Stimulated activated naive CD4-positive, alpha-beta T cell treated with Interleukin-2 at 50 U/mL for 16 hours (primary cell): ENCODE measurements at regions not wholly inside any gene's neighbourhood (a gene's known extent, or its start where the extent isn't known, plus 50 kb on each side); places are given as distances from the start of the nearest gene placed in this dataset.
A peak's percentile ranks its signal among the peaks of the same experiment; 100 is the strongest.
"Not testable (repeated sequence)": the region's sequence is repeated elsewhere in the genome, so short reads cannot be mapped to it uniquely, and the experiment has no call there.

Source experiments
- DNase-seq: peaks from one replicate; lab custom pipeline; 2025; lab: John Stamatoyannopoulos, UW

DNA sequence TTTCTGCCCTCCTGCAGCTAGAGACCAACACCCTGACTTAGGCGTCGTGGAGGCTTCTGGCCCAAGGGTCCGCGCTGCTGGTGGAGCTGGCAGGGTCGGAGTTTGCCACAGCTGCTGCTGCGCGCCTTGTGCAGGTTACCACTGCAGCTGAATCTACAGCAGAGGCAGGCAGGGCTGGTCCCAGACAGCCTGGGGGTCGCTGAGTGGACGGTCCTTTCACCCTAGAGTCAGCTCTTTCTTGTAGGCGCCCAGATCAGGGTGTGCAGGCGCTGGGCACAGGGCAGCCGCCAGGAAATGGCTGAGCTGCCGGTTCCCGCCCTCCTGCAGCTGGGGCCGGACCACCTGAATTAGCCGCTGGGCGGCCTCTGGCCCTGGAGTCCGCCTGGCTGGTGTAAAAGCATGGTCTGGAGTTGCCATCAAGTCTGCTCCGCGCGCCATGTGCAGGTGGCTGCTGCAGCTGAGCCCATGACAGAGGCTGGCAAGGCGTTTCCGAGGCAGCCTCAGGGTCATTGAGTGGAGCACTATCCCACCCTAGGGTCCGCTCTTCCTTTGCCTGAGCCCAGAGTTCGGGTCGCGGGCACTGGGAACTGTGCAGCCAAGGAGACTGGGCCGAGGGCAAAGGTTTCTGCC lies 144.3 kb downstream of the CCDC74A start:
- DNase-seq = not testable (repeated sequence)

DNA sequence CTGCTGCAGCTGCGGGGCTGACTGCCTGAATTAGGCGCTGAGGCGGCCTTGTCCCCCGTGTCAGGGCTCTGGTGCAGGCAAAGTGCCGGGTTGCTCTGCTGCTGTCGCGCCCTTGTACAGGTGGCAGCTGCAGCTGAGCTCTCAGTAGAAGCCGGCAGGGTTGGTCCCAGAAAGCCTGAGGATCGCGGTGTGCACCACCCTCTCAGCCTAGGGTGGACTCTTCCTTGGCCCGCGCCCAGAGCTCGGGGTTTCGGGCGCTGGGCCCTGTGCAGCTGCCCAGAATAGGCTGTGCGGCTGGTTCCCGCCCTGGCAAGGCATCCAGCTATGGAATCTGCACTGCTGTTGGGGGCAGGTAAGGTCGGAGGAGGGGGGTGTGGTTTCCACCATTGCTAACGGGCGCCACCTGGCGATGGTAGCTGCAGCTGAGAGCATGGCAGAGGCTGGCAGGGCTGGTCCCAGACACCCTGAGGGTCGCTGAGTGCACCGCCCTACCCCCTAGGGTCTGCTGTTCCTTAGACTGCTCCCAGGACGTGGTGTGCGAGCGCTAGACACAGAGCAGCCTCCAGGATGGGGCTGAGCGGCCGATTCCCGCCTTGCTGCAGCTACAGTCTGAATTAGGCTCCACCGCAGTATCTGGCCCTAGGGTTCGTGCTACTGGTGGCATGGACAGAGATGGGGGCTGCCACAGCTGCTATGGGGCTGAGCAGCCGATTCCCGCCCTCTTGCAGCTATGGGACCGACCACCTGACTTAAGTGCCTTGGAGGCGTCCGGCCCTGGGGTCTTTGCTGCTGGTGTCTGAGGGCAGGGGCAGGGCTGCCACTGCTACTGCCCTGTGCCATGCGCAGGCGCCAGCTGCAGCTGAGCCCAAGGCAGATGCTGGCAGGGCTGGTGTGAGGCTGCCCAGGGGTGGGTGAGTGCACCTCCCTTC lies 145.0 kb downstream of the CCDC74A start:
- peak; percentile 26 for DNase-seq

GRCh38 chr2:131673400-131674173 lies 145.9 kb downstream of the CCDC74A start:
- peak; percentile 62 for DNase-seq

DNA sequence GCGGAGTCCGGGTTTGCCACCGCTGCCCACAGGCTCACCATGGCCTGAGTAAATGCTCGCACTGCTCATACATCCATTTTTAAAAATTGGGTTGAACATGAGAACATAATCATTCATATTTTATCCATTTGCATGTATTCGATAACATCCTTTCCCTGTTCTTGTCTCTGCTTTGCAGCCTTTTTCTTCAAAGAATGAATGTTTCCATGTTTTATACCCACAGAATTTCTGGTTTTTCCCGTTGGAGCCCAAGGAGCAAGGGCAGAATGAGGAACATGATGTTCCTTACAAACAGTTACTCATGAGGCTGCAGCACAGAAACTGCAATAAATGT lies 146.5 kb downstream of the CCDC74A start:
- no peak for DNase-seq

DNA sequence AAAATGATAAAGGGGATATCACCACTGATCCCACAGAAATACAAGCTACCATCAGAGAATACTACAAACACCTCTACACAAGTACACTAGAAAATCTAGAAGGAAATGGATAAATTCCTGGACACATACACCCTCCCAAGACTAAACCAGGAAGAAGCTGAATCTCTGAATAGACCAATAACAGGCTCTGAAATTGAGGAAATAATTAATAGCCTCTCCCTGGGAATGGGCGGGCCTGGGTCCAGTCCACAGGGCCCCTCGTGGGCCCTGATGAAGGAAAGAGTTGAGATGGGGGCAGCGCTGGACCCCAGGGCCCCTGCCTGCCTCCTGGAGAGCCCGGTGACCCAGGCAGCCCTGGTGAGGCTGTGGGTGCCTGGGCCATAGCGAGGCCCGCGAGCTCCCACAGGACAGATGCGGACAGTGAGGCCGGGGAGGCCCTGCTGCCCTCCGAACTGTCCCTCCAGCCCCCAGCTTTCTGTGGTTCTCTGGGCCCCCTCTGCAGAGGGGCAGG lies 154.0 kb downstream of the CCDC74A start:
- not testable (repeated sequence) for DNase-seq

GRCh38 chr2:131682122-131682944 lies 154.6 kb downstream of the CCDC74A start:
- peak; percentile 78 for DNase-seq

- DNase-seq = peak; percentile 11
These were observed 155.2 kb downstream of the CCDC74A start for GRCh38 chr2:131682945-131683330.

DNA sequence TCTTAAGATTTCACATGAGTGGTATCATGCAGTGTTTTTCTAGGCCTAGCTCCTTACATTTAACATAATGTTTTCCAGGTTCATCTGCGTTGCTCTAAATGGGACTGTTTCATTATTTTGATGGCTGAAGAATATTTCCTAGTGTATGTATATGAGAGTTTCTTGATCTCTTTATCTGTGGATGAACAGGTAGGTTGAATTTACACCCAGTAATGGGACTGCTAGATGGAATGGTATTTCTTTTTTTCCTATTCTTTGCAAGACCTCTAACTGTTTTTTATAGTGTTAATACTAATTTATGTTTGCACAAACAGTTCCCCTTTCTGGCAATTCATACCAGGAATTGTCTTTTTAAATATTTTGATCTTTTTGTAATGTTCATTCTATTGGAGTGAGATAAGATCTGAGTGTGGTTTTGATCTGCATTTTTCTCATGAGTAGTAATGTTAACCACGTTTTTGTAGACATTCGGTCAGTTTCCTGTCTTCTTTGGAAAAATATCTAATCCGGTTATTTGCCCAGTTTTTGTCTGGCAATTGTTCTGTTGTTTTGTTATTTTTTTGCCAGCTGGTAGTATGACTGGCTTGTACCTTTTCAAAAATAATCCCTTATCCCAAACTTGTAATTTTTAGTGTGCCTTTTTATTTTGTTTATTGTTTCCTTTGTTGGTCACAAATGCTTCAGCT lies 157.1 kb downstream of the CCDC74A start:
- not testable (repeated sequence) for DNase-seq

DNA sequence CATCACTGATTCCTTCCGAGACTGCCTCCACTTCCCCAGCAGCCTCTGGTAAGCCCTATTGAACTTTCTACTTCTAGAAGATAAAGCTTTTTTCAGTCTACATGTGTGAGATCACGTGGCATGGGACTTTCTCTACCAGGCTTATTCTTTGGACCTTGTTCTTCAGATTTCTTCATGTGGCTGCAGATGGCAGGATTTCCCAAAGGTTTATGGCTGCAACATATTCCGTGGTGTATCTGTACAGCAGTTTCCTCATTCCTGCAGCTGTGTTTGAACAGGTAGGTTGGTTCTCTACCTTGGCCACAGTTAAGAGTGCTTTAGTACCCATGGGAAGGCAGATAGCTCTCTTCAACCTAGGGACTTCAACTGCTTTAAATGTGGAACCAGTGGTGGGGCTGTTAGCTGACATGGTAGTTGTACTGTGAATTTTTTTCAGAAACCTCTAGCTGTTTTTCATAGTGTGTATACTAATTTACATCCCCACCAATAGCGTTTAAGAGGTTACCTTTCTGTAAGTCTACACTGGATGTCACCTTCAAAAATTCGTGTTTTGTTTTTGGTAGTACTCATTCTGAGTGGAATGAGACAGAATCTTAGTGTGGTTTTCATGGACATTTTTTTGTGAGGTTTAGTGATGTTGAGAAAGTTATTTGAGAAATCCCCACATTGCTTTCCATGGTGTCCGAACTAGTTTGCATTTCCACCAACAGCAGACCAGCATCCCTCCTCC lies 158.6 kb downstream of the CCDC74A start:
- DNase-seq = not testable (repeated sequence)

GRCh38 chr2:131686894-131687238 lies 159.2 kb downstream of the CCDC74A start:
- DNase-seq = not testable (repeated sequence)

- not testable (repeated sequence) for DNase-seq
These were observed 161.4 kb downstream of the CCDC74A start for GRCh38 chr2:131689066-131689465.

DNA sequence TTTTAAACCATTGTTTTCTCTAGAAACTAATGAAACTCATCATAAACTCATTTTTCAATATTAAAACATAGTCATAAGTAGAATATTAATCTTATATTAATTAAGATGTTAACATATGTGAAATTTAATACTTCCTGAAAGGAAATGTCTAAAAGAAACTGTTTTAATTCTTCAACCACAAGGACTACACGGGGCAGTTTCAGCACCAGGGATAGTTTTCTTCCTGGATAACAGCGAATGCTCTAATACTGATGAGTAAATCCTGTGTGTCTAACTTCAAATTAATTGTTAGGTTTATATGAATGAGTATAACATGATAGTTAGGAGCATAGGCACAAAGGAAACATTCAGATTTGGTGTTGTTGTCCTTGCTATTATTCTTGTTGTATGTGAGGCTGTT lies 183.6 kb downstream of the CCDC74A start:
- DNase-seq = not testable (repeated sequence)

GRCh38 chr2:131717907-131718306 lies 190.2 kb downstream of the CCDC74A start:
- DNase-seq = not testable (repeated sequence)

- not testable (repeated sequence) for DNase-seq
These were observed 193.5 kb downstream of the CCDC74A start for GRCh38 chr2:131721163-131721562.

GRCh38 chr2:131722256-131722655 lies 194.6 kb downstream of the CCDC74A start:
- not testable (repeated sequence) for DNase-seq

DNA sequence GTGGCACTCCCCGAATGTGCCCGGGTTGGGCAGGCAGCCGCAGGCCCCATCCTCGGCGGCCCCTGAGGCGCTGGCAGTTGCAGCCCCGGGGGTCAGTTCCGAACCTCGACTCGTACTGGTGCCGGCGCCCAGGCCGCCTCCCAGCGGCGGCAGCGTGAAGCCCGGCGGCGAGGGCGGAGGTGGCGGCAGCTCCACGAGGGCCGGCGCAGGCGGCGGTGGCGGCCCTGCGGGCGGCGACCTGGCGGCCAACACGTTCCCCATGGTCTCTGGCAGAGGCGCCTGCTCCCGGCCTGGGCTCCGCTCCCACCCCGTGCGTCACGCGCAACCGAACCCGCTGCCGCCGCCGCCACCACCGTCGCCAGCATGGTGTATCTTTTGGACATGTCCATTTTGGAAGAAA lies 196.3 kb downstream of the CCDC74A start:
- no peak for DNase-seq

DNA sequence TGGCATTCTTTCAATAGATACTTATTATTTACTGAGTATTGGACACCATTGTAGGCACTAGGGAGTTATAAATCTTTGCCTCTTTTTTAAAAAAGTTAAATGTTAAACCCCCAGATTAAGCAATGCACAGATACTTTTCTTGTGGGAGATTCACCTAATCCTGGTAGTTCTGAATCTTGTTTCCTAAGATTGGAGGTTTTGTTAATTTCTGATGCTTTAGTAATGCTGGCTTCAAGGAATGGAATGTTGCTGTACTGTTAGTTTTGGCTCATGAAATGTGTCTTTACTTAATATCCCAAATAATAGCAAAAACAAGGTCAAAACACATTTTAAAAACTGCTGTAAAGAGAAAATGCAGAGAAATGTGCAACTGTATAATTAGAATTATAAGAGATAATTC lies 200.8 kb downstream of the CCDC74A start:
- DNase-seq = not testable (repeated sequence)

- DNase-seq = not testable (repeated sequence)
These were observed 205.8 kb downstream of the CCDC74A start for GRCh38 chr2:131733530-131733929.

- not testable (repeated sequence) for DNase-seq
These were observed 208.7 kb downstream of the CCDC74A start for GRCh38 chr2:131736406-131736805.

- not testable (repeated sequence) for DNase-seq
These were observed 210.8 kb downstream of the CCDC74A start for GRCh38 chr2:131738533-131738932.
